ENCODE measurements at regions not wholly inside any gene's neighbourhood (a gene's known extent, or its start where the extent isn't known, plus 50 kb on each side); places are given as distances from the start of the nearest gene placed in this dataset.

- Histone ChIP-seq H3K4me1 (ENCODE audit: insufficient read depth, low read length) (no peaks in the 10 kb centered on the region), H3K79me1 (ENCODE audit: insufficient read depth, low read depth, low read length, poor library complexity, severe bottlenecking) (no peaks in the 10 kb centered on the region), H3K23me2 (ENCODE audit: insufficient read length, low read depth, low read length, poor library complexity, severe bottlenecking) (no peaks in the 10 kb centered on the region), H2AK5ac (ENCODE audit: insufficient read length, low read length) (no peak overlapping the region), H2BK5ac (ENCODE audit: insufficient read length, low read length) (no peak overlapping the region), H3K14ac (ENCODE audit: insufficient read depth, low read length) (no peak overlapping the region), H3K18ac (ENCODE audit: insufficient read length, low read depth, low read length) (no peak overlapping the region), H3K23ac (ENCODE audit: insufficient read length, low read depth, low read length) (no peak overlapping the region), H3K56ac (ENCODE audit: insufficient read length, low read depth, low read length) (no peak overlapping the region), H4K8ac (replicated peaks; ENCODE audit: insufficient read length, low read depth, low read length) (no peak overlapping the region), H3T11ph (ENCODE audit: low read length) (no peak overlapping the region), H2BK15ac (ENCODE audit: low read depth, low read length) (no peak overlapping the region), H2AFZ (ENCODE audit: low read length) (no peak overlapping the region), H2BK120ac (ENCODE audit: low read depth, low read length, poor library complexity, severe bottlenecking) (no peak overlapping the region), H2BK20ac (ENCODE audit: low read depth, low read length, poor library complexity, severe bottlenecking) (no peak overlapping the region), H3K4me2 (ENCODE audit: insufficient read depth, insufficient read length, low read length) (no peak overlapping the region), H3K27me3 (ENCODE audit: insufficient read depth, low read length) (no peaks in the 10 kb centered on the region), H4K5ac (ENCODE audit: insufficient read length, low read depth, low read length) (no peak overlapping the region), H4K91ac (ENCODE audit: insufficient read length, low read depth, low read length) (no peak overlapping the region), H3K27ac (ENCODE audit: insufficient read length, low read depth, low read length) (no peak overlapping the region), H3K79me2 (ENCODE audit: insufficient read depth, low read length) (no peaks in the 10 kb centered on the region), H3K9ac (ENCODE audit: extremely low read depth, insufficient read length, low read length) (no peak overlapping the region), H2BK12ac (ENCODE audit: insufficient read length, low read depth, low read length) (no peak overlapping the region), H3K9me3 (ENCODE audit: control insufficient read depth, low read depth, low read length) (no peaks in the 10 kb centered on the region), H4K20me1 (ENCODE audit: control insufficient read depth, insufficient read depth, insufficient read length) (no peaks in the 10 kb centered on the region), H3K4ac (ENCODE audit: low read depth, low read length) (no peak overlapping the region)
- DNase-seq = no peak
- H3K9me3 Mint-ChIP-seq = peaks cover 0 to 4% of the 10 kb centered on the region in 2 experiments; a peak in 1 of 5 replicates
- no peak overlapping the region for H3K4me3 Mint-ChIP-seq
- no peak for TF ChIP-seq CTCF (conservative IDR thresholded peaks at IDR 0.05)
- H3K4me1 Mint-ChIP-seq = no peaks in the 10 kb centered on the region
- H3K27ac Mint-ChIP-seq = no peak overlapping the region
- WGBS (ENCODE audit: extremely low coverage, insufficient read length, low lambda C conversion rate) = no CpG with 5 or more reads among the region's 1 CpG
- H3K36me3 Mint-ChIP-seq (ENCODE audit: insufficient read depth in 1 of 3, low read depth in 3 of 3) = no peaks in the 10 kb centered on the region
- no peaks in the 10 kb centered on the region for H3K27me3 Mint-ChIP-seq (ENCODE audit: low read depth)
These were observed 382.6 kb upstream of the CDH2 start for GRCh38 chr18:28559511-28559910.
